IMR-90 (cell line): ENCODE measurements at regions not wholly inside any gene's neighbourhood (a gene's known extent, or its start where the extent isn't known, plus 50 kb on each side); places are given as distances from the start of the nearest gene placed in this dataset.

Source experiments
- FOS ChIP-seq: fragments of 150-350 bp; IDR thresholded peaks from 2 replicates; pipeline ENCODE4 v1.6.1; 2016; ENCODE audit warnings: low read depth, low read length
- MXI1 ChIP-seq: IDR thresholded peaks from 2 replicates; pipeline ENCODE4 v1.6.1; 2012; ENCODE audit warnings: low read depth, mild to moderate bottlenecking, low read length, moderate library complexity, borderline replicate concordance
- NFE2L2 ChIP-seq: fragments of 150-350 bp; IDR thresholded peaks from 2 replicates; pipeline ENCODE4 v1.6.1; 2016; ENCODE audit warnings: low read depth, mild to moderate bottlenecking, low read length
- TF ChIP-seq, protein P1 (sequence below): conservative IDR thresholded peaks from 2 replicates; pipeline ENCODE4 v1.5.1; 2012; ENCODE audit warnings: mild to moderate bottlenecking, low read depth, low read length, improper control_type of control experiment

DNA sequence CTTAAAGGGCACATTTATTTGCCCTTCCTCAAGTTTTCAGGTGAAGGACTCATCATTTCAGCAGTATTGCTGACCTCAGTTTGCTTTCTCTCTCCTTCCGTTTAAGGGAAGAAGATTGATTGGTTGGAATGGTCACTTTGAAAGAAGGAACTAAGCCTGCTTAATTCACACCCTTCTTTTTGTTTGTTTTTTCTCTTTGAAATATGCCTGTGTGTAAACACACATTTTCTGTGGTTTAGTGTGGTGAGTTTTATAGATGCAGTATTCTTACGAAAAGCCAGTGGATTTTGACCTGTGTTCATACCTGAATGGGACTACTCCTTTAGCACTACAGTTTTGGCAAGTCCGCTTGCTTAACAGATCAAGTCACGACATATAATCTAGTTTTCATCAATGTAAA, 548.8 kb upstream of the EPHA7 start:
- TF ChIP-seq, protein P1, sequence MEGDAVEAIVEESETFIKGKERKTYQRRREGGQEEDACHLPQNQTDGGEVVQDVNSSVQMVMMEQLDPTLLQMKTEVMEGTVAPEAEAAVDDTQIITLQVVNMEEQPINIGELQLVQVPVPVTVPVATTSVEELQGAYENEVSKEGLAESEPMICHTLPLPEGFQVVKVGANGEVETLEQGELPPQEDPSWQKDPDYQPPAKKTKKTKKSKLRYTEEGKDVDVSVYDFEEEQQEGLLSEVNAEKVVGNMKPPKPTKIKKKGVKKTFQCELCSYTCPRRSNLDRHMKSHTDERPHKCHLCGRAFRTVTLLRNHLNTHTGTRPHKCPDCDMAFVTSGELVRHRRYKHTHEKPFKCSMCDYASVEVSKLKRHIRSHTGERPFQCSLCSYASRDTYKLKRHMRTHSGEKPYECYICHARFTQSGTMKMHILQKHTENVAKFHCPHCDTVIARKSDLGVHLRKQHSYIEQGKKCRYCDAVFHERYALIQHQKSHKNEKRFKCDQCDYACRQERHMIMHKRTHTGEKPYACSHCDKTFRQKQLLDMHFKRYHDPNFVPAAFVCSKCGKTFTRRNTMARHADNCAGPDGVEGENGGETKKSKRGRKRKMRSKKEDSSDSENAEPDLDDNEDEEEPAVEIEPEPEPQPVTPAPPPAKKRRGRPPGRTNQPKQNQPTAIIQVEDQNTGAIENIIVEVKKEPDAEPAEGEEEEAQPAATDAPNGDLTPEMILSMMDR, result no peak
- TF ChIP-seq FOS, result no peak
- no peak for TF ChIP-seq NFE2L2
- no peak for TF ChIP-seq MXI1
